Erythroblast (primary cell): ENCODE measurements at regions not wholly inside any gene's neighbourhood (a gene's known extent, or its start where the extent isn't known, plus 50 kb on each side); places are given as distances from the start of the nearest gene placed in this dataset.

Experiments used
- DNase-seq, 2 experiments: peaks; one replicate each; lab custom pipeline; 2025; lab: John Stamatoyannopoulos, UW
- GATA1 ChIP-seq: IDR thresholded peaks from 2 replicates; pipeline ENCODE4 v1.6.1; 2011; ENCODE audit warnings: low read depth, mild to moderate bottlenecking, control low read depth, low read length, moderate library complexity
- POLR2A ChIP-seq: IDR thresholded peaks from 2 replicates; pipeline ENCODE4 v1.6.1; 2011; ENCODE audit warnings: mild to moderate bottlenecking, low read length

- TF ChIP-seq POLR2A (no peak), GATA1 (no peak)
- no peak for DNase-seq
Observed at GRCh38 chr2:15705839-15706386, 114.2 kb downstream of the DDX1 start.

- no peak for TF ChIP-seq GATA1
- no peak for TF ChIP-seq POLR2A
- DNase-seq: no peak
Observed at GRCh38 chr2:15706424-15706823, 114.8 kb downstream of the DDX1 start.

- no peak for TF ChIP-seq GATA1
- no peak for TF ChIP-seq POLR2A
- no peak for DNase-seq
Observed at GRCh38 chr2:15706986-15707632, 115.4 kb downstream of the DDX1 start.

GRCh38 chr2:15708161-15708560, 116.5 kb downstream of the DDX1 start:
- TF ChIP-seq GATA1 (no peak), POLR2A (no peak)
- no peak for DNase-seq

- DNase-seq: no peak
- TF ChIP-seq GATA1: no peak
Observed at GRCh38 chr2:15708865-15709820, 117.5 kb downstream of the DDX1 start.

- no peak for TF ChIP-seq POLR2A
- no peak for TF ChIP-seq GATA1
- DNase-seq: no peak
Observed at GRCh38 chr2:15711126-15711860, 119.6 kb downstream of the DDX1 start.

- TF ChIP-seq GATA1 (no peak), POLR2A (no peak)
Observed at GRCh38 chr2:15712551-15713342, 121.1 kb downstream of the DDX1 start.

GRCh38 chr2:15713475-15713874, 121.8 kb downstream of the DDX1 start:
- TF ChIP-seq POLR2A (no peak), GATA1 (no peak)
- no peak for DNase-seq

More at GRCh38 chr2:15712551-15713342, 121.1 kb downstream of the DDX1 start:
- DNase-seq: no peak

GRCh38 chr2:15714002-15714401, 122.3 kb downstream of the DDX1 start:
- TF ChIP-seq GATA1 (no peak), POLR2A (no peak)
- DNase-seq: no peak

- no peak for TF ChIP-seq GATA1
- TF ChIP-seq POLR2A: no peak
- no peak for DNase-seq
Observed at GRCh38 chr2:15714609-15715008, 122.9 kb downstream of the DDX1 start.

GRCh38 chr2:15715596-15715995, 123.9 kb downstream of the DDX1 start:
- DNase-seq: no peak
- TF ChIP-seq GATA1 (no peak), POLR2A (no peak)

- no peak for DNase-seq
- TF ChIP-seq GATA1 (no peak), POLR2A (no peak)
Observed at GRCh38 chr2:15718103-15718943, 126.7 kb downstream of the DDX1 start.
